A673 (cell line): ENCODE measurements at regions not wholly inside any gene's neighbourhood (a gene's known extent, or its start where the extent isn't known, plus 50 kb on each side); places are given as distances from the start of the nearest gene placed in this dataset.

ENCODE experiments used
- EZH2 ChIP-seq: fragments of 200-600 bp; sonication (generic); IDR thresholded peaks from 2 replicates; pipeline ENCODE4 v1.6.1; 2017; ENCODE audit warnings: borderline replicate concordance, low read depth, mild to moderate bottlenecking, mixed read lengths, antibody characterized with exemption, low read length; ENCODE audit not compliant: poor library complexity, severe bottlenecking
- TF ChIP-seq, protein P1 (sequence below): fragments of 300-800, 200-600 bp; sonication (generic); conservative IDR thresholded peaks from 2 replicates; pipeline ENCODE4 v1.5.1; 2017; ENCODE audit warnings: low read depth, mild to moderate bottlenecking, antibody characterized with exemption, low read length, moderate library complexity, mixed read lengths

DNA sequence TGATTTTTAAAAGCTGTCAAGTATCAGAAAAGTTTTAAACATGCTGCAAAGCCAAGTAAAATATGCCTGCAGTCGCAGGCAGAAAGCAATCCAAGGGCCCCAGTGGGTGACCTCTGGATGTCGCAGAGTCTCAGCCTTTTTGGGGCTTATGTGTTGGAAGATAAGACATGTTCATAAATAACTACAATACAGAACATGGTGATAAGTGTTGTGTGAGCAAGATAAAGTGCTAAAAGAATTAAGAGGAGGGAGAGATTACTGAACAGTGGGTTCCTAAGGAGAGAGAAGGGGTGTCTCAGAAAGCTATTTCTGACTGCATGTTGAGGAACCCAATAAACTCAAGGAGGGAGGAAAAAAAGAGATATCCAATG lies 78.9 kb upstream of the ADRB2 start:
- TF ChIP-seq, protein P1, sequence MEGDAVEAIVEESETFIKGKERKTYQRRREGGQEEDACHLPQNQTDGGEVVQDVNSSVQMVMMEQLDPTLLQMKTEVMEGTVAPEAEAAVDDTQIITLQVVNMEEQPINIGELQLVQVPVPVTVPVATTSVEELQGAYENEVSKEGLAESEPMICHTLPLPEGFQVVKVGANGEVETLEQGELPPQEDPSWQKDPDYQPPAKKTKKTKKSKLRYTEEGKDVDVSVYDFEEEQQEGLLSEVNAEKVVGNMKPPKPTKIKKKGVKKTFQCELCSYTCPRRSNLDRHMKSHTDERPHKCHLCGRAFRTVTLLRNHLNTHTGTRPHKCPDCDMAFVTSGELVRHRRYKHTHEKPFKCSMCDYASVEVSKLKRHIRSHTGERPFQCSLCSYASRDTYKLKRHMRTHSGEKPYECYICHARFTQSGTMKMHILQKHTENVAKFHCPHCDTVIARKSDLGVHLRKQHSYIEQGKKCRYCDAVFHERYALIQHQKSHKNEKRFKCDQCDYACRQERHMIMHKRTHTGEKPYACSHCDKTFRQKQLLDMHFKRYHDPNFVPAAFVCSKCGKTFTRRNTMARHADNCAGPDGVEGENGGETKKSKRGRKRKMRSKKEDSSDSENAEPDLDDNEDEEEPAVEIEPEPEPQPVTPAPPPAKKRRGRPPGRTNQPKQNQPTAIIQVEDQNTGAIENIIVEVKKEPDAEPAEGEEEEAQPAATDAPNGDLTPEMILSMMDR: no peak
- no peak for TF ChIP-seq EZH2
